ENCODE measurements at regions not wholly inside any gene's neighbourhood (a gene's known extent, or its start where the extent isn't known, plus 50 kb on each side); places are given as distances from the start of the nearest gene placed in this dataset.
"Not testable (repeated sequence)": the region's sequence is repeated elsewhere in the genome, so short reads cannot be mapped to it uniquely, and the experiment has no call there.

DNA sequence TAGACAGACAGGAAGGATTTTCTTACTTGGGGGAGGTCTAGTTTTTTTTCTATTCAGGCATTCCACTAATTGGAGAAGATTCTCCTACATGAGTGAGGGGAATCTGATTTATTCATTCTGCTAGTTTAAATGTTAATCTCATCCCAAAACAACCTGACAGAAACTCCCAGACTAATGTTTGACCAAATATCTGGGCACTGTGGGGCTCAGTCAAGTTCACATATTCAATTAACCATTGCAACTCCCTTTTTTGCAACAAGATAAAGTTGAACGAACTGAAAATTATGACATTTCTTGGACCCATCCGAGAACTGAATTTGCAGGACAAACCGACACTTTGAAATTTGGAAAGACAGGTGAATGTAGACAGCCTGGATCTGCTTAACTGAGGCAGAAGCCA, 194.4 kb upstream of the PTER start:
- no peak for DNase-seq

DNA sequence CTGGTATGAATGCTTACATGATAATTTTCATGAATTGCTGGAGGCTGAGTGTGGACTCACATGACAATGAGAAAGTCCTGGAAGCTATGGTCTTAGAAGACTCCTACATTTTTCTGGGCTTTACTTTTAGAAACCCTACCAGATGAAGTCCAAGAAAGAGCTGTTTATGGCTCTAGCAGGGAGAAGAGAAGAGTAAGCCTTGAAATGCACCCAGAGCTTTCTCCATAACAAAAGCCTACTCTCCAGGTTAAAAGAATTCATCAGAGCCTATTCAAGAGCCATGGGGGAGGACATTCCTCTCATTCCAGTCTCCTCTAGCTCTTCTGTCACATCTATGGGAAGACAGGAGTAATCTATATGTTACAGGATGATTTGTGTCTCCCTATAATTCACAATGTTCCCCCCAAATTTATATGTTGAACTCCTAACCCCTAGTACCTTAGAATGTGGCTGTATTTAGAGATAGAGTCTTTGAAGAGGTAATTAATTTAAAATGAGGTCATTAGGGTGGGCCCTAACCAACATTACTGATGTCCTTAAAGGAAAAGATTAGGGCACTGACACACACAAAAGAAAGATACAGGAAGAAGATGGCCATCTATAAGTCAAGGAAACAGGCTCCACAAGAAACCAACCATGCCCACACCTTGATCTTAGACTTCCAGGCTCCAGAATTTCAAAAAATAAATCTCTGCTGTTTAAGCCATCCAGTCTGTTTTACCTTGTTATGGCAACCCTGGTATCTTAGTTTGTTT, 193.8 kb upstream of the PTER start:
- no peak for DNase-seq

DNA sequence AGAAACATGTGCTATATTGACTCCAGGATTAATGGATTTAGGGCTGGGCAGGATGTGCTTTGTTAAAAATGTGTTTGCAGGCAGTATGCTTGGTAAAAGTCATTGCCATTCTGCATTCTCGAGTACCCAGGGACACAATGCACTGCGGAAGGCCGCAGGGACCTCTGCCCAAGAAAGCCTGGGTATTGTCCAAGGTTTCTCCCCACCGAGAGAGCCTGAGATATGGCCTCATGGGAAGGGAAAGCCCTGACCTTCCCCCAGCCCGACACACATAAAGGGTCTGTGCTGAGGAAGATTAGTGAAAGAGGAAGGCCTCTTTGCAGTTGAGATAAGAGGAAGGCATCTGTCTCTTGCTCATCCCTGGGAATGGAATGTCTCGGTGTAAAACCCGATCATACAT, 186.7 kb upstream of the PTER start:
- DNase-seq: not testable (repeated sequence)

DNA sequence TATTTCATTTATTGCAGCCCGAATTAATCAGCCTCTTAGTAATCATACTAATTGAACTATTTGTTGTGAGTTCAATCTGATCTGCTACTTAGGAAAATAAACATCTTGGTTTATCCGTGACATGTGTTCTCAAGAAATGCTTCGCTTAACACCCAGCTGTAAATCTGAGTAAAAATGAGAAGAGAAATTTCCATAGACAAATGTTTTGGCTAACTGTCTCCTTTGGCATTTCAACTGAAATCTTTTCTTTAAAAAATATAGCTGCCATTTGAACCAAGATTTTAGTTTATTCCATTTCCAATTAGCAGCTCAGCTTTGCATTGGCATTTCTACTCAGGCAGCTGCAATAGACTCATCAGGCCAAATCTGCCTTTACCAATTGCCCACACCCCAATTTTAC, 180.5 kb upstream of the PTER start:
- no peak for DNase-seq

DNA sequence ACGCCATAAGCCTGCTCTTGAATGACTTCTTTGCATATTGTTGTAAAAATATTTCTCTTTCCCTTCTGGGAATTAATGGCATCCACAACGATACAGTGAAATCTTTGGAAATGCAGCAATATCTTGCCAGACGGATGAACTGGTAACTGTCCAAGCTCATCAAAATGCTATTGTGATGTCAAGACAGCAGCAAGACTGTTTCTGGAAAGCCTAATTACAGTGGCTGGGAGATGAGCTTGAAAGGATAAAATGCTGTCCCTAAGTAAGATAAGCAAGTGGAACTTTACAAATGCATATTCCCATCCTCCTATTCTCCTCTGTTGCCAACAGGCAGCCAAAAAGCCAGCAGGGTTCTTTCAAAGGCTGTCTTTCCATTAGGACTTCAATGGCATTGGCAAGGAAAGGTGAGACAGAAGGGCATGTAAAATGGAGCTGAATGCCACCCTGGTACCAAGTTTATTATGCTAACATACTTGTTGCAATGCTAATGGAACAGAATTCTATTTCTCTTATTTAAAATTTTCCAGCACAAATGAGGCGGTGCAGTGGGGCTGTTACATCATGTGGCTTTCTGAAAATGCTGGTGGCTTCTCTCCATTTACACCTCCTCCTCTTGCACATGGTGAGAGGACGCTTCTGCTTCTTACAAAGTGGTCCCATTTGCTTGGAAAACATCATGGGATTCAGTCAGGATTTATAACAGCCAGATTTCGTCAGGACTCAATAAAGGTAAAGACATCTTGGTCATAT, 178.3 kb upstream of the PTER start:
- no peak for DNase-seq

DNA sequence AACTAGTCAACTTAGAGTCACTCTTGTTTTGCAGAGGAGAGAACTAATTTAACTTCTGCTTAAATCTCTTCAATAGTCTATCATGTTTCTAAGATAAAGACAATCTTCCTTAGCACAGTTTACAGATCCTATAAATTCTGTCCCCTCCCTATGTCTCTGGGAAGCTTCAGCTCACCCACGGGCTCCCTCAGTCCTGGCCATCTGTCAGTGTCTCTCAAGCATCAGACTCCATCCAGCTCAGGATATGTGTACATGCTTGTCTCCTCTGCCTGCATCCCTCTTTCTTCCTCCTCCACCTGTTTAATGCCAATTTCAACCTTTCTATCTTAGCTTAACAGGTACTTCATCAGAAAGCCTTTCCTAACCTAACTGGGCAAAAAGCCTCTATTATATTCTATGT, 177.1 kb upstream of the PTER start:
- DNase-seq: no peak

DNA sequence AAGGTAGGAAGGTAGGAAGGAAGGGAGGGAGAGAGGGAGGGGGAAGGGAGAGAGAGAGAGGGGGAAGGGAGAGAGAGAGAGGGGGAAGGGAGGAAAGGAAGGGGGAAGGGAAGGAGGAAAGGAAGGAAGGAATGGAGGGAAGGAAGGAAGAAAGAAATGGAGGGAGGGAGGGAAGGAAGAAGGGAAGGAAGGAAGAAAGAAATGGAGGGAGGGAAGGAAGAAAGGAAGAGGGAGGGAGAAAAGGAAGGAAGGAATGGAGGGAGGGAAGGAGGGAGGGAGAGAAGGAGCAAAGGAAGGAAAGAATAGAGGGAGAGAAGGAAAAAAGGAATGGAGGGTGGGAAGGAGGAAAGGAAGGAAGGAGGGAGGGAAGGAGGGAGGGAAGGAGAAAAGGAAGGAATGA, 176.4 kb upstream of the PTER start:
- DNase-seq: no peak

DNA sequence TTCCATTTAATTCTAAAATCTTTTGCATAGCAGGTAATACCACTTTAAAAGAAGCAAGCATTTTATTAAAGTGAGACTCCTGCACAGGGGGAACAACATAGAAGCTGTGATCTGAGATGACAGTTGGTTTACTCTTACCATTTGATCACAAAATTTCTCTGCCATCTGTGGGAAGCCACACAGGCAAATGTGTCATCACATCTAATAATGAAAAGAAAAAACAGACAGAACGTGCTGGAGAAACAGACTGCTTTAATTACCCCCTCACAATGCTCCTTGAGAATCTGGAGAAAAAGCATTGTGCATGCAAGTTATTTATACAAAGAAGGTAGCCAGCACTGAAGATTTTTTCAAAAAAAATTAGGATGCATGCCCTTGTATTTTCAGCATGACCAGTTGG, 165.2 kb upstream of the PTER start:
- no peak for DNase-seq

DNA sequence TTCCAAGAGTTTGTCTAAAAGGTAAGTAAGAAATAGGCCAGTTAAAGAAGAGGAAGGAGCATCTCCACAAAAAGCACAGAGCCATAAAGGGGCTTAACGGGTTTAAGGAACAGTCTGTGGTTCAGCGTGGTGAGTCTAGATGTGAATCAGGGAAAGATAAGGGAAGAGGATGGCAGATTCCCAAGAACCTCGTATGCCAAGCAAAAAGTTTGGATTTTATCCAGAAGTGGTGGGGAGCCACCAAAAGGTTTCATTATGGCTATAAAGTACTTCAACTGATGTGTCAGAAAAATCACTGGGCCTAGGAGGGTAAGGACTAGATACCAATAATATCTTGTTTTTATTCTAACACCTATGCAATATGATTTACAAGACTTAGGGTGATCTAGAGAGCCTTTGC, 161.9 kb upstream of the PTER start:
- no peak for DNase-seq

DNA sequence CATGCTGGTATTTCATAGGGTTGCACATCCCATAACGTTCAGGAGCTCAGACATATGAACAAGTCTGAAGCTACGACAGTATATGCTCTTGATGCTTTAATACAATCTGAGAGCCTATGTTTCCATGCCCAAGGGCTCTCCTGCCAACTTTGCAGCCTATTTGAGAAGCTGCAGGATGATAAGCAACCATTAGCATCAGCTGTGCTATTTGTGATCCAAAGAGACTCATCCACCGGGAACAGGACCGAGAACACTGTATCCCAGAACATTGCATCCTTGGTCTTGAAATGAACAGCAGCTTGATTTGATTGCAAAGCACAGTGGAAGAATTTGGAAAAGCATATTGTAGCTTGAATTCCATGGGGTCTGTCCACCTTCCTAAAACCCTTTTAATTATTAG, 156.2 kb upstream of the PTER start:
- no peak for DNase-seq

DNA sequence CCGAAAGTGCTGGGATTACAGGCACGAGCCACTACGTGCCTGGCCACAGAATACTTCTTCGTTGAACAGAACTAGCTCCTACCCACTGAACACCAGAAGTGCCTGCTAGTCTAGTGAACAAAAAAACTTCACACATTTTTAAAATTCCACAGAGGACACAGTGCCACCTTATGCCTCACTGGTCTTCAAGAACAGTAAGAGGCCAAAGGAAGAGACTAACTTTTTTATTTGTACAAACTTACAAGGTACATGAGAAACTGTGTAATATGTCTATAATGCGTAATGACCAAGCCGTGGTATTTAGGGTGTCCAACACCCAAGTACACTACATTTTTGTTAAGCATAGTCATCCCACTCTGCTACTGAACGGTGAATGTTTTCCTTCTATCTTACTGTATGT, 144.4 kb upstream of the PTER start:
- DNase-seq: no peak

DNA sequence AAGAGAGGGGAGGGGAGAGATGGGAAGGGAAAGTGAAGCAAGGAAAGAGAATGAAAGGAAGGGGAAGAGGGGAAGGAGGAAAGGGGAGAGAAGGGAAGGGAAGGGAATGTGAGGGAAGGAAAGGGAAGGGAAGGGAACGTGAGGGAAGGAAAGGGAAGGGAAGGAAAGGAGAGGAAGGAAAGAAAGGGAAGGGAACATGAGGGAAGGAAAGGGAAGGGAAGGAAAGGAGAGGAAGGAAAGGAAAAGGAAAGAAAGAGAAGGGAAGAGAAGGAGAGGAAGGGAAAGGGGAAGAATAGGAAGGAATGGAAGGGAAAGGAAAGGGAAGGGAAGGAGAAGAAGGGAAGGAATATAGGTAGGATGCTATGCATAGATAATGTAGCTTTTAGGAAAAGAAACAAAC, 139.7 kb upstream of the PTER start:
- DNase-seq: no peak

DNA sequence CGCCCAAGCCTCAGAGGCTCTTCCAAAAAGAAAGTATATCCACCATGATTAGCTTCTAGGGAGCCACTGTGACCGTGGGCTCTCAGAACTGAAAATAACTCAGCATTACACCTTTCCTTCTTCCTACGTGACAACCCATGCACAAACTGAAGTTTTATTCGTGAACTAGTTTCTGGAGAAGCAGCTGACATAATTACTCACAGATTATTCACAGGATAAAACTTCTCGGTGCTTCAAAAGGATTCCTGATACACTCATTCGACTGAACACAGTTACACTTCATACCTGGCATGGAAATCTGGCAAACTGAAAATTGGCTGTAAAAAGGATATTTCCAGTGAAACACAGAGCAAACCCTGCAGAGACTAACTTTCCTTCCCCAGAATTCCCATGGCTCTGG, 139.2 kb upstream of the PTER start:
- no peak for DNase-seq

DNA sequence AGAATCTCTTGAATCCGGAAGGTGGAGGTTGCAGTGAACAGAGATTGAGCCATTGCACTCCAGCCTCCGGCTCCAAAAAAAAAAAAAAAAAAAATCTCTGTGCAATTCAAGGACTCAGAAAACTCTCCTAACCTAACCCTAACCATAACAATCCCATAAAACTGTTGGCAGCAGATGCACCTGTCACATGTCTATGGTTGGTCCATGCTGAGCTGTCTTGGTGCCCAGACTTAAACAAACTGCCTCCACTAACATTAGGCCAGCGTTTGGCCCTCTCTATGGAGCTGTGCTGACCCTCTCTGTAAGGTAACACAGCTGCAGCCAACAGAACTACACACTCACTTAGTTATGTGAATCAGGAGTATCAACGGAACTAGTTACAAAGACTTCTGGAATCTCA, 132.5 kb upstream of the PTER start:
- no peak for DNase-seq

DNA sequence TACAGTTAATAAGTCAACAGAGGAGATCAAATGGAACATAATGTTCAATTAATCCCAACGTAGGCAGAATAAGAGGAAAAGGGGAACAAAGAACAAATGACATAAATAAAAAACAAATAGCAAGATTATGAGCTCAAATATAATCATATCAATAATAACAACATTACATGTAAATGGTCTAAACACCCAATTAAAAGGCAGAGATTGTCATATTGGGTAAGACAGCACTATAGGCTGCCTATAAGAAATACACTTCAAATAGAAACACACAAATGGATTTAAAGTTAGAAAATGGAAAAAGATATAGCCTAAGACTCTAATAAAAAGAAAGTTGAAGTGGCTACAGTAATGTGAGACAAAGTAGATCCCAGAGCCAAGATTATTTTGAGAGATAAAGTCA, 126.4 kb upstream of the PTER start:
- no peak for DNase-seq

DNA sequence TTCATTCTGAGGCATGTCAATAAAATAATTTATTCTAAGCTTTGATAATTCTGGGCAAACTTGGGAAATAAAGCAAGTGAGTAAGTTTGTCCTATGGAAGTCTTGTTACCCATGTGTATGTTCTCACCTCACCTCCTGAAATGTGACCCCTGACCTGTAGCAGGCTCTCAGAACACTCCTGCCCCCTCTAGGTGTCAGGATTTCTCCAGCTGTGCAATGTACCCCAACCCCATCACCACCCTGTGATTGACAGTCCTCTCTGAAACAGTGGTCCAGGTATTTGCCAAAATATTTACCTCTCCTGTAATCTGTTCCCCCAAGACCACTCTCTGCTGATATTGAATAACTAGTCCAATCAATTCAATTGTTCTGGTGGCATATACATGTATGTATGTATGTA, 122.6 kb upstream of the PTER start:
- no peak for DNase-seq

DNA sequence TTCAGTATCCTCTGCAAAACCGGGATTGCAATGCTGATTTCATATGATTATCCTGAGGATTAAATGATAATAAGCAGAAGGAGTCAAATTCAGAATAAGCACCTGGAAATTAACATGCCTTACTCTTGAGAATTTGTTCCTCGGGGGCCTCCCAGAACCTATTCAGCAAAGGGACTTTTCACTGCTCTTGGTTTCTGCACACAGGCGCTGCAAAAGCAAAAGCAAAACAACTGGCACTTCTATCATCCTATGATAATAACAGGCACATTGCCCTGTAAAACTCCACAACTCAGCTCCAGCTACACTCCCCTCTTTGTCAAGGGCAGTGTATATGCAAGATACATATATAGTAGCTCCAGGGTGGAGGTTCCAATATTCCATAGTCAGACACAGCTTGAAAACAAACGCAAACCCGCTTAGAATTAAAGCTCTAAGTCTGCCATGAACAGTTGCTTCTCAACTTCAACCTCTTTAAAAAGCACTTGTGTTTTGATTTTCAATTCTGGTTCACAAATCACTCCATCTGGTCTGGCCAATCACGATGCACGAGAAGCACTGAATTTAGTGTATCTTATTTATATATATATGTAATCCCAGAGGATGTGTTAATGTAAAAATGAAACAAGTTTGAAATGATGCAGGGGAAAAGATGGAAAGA, 119.9 kb upstream of the PTER start:
- DNase-seq: no peak

DNA sequence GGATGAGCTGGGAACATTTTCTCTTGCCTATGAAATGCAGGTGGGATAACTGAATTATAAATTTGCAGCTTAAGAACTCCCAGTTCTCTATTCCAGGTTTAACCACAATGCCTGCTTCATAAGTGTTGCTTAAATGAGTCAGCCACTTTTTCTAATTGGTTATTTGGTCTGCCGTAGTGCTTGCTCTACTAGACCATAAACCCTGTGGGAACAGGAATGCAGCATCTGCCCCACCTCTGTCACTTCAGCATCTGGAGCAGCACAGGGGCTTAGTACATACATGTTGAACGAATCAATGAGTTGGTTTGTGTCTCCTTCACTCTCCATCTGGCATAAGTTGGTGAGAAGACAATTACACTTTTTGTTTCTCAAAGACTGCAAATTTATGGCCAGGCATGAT, 95.2 kb upstream of the PTER start:
- no peak for DNase-seq

DNA sequence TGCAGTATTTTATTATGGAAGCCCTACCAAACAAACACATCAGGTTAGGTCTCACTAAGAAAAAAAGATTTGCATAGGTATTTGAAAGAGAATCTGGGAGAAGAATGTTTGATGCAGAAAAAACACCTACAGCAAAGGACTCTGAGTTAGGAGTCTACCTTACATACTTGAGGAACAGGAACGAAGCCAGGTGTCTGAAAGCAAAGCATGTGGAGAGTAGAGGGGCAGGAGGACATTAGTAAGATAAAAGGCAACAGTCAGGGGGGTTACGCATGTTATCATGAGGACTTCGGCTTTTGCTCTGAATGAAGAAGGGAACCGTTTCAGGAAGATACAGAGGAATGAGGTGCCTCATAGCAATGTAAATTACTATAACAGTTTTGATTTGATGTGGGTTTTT, 87.9 kb upstream of the PTER start:
- DNase-seq: no peak

DNA sequence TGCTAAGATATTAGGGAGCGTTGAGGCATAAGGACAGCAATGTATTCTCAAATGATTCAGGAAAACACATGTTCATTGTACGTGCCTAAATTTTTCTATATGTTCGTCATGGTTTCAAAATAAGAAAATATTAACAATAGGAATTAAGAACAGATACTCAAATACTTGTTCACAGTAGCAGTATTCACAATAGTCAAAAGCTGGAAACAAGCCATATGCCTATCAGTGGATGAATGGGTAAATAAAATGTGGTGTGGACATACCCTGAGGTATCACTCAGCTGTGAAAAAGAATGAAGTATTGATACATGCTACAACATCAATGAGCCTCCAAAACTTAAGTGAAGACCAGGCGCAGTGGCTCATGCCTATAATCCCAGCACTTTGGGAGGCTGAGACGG, 84.7 kb upstream of the PTER start:
- DNase-seq: no peak

DNA sequence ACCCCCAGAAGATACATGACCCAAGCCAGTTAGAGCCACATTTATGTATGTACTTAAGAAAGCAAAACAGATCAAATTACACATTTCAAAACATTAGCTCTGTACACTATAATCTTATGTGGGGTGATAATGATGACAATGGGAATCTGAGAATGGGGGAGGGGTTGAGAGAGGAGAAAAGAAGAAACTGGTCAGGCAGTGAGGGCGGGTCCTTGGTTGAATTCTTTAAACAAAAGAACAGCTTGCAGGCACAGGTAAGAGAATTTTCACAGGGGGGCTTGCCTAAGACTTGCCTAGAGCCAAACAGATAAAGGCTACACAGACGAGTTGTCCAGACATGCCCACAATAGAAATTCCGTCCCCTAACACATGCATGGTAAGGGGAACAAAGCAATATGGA, 76.8 kb upstream of the PTER start:
- no peak for DNase-seq

DNA sequence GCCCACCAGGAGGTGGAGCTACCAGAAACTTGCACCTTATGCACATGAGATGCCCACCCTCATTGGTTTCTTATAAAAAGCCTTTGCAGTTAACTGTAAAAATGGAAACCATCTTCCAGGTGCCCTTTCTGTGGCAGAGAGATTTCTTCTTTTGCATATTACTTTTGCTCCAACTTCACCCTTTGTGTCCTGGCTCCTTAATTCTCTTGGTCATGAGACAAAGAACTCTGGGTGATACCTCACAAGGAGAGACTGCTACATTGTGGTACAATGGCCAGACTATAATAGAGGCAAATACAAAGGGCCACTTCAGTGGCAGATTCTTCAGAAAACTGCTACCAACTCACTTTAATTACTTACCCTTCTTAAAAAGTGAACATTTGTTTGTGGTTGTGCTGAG, 76.4 kb upstream of the PTER start:
- no peak for DNase-seq

DNA sequence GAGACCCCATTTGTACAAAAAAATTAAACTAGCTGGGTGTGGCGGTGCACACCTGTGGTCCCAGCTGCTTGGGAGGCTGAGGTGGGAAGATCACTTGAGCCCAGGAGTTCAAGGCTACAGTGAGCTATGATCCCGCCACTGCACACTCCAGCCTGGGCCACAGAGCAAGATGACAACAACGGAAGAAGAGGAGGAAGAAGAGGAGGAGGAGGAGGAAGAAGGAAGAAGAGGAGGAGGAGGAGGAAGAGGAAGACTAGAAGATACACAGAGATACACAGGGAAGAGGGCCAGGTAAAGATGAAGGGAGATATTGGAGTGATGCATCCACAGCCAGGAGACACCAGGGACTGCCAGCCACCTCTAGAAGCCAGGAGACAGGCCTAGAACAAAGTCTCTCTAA, 75.7 kb upstream of the PTER start:
- DNase-seq: no peak

DNA sequence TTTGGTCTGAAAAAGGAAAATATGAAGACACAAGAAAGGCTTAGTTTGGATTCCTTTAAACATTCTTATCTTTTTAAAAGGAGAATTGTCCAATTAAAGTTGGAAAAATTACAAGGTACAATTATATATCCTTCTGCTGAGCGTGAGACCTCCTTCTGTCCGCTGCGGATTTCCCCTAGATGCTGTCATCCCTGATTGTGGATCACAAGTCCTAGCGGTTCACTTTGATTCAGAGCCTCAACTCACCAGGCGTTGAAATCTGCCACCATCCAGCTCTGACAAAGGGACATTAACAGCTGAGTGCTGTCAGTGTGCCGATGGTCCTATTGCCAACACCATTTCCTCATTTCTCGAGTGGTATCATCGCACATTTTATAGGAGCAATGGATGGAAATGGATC, 73.1 kb upstream of the PTER start:
- no peak for DNase-seq
